ENCODE measurements at regions not wholly inside any gene's neighbourhood (a gene's known extent, or its start where the extent isn't known, plus 50 kb on each side); places are given as distances from the start of the nearest gene placed in this dataset.

DNA sequence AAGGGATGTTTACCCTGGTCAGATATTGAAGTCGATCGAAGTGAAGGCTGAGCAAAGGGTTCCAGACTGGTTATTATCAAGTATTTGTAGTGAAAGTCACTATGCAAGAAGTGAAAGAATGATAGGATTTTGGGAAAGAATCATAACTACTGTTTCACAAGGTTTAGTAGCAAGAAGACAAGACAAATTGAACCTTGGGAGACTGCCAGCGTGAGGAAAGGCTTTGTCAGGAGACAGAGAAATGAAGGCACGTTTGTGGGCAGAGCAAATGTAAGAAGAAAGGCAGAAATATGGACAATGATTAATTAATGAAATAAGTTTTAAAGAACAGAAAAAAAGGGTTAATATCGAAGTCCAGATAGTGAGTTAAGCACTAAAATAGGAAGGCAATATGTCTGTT lies 456.8 kb downstream of the TRIML1 start:
- CTCF ChIA-PET = no interaction called here
- Mint-ChIP-seq H3K27me3 (ENCODE audit: unreplicated experiment) (no peaks in the 10 kb centered on the region), H3K27ac (ENCODE audit: unreplicated experiment) (no peak overlapping the region), H3K4me1 (ENCODE audit: low read depth, unreplicated experiment) (no peaks in the 10 kb centered on the region), H3K9me3 (ENCODE audit: low read depth, unreplicated experiment) (peaks cover 9% of the 10 kb centered on the region), H3K4me3 (ENCODE audit: low read depth, unreplicated experiment) (no peak overlapping the region), H3K36me3 (ENCODE audit: insufficient read depth, unreplicated experiment) (no peaks in the 10 kb centered on the region)
- TF ChIP-seq, protein P1, sequence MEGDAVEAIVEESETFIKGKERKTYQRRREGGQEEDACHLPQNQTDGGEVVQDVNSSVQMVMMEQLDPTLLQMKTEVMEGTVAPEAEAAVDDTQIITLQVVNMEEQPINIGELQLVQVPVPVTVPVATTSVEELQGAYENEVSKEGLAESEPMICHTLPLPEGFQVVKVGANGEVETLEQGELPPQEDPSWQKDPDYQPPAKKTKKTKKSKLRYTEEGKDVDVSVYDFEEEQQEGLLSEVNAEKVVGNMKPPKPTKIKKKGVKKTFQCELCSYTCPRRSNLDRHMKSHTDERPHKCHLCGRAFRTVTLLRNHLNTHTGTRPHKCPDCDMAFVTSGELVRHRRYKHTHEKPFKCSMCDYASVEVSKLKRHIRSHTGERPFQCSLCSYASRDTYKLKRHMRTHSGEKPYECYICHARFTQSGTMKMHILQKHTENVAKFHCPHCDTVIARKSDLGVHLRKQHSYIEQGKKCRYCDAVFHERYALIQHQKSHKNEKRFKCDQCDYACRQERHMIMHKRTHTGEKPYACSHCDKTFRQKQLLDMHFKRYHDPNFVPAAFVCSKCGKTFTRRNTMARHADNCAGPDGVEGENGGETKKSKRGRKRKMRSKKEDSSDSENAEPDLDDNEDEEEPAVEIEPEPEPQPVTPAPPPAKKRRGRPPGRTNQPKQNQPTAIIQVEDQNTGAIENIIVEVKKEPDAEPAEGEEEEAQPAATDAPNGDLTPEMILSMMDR (IDR thresholded peaks at IDR 0.05; ENCODE audit: unreplicated experiment) = no peak
- no TSS peak for BruUV-seq (replicated peaks)
- intact Hi-C loops (cut with micrococcal nuclease; ENCODE audit: unreplicated experiment) = no loop called here
- DNase-seq = no peak

DNA sequence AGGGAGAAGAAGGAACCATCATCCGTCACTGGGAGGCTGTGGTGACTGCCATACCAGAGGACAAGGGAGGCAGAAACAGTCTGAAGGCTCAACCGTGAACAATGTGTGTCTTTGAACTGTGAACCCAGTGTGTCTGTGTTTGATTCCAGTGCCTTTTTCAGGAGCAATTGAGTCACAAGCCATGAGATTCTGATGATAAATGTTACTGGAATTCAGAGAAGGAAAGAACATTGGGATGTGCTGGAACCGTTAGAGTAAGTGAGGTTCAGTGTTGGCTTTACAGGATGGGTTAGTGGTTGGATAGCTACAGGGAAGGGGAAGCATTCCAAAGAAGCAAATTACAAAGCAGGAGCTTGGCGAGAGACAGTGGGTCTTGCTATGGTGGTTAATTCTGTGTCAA lies 464.4 kb downstream of the TRIML1 start:
- BruUV-seq (replicated peaks) = no TSS peak
- H3K4me3 Mint-ChIP-seq (ENCODE audit: low read depth, unreplicated experiment) = no peak overlapping the region
- TF ChIP-seq, protein P1 (IDR thresholded peaks at IDR 0.05; ENCODE audit: unreplicated experiment) = no peak
- H3K4me1 Mint-ChIP-seq (ENCODE audit: low read depth, unreplicated experiment) = no peaks in the 10 kb centered on the region
- no peak for DNase-seq
- no peaks in the 10 kb centered on the region for H3K36me3 Mint-ChIP-seq (ENCODE audit: insufficient read depth, unreplicated experiment)
- H3K27ac Mint-ChIP-seq (ENCODE audit: unreplicated experiment) = no peak overlapping the region
- H3K27me3 Mint-ChIP-seq (ENCODE audit: unreplicated experiment) = no peaks in the 10 kb centered on the region
- intact Hi-C loops (cut with micrococcal nuclease; ENCODE audit: unreplicated experiment) = no loop called here
- H3K9me3 Mint-ChIP-seq (ENCODE audit: low read depth, unreplicated experiment) = peaks cover 3% of the 10 kb centered on the region
- CTCF ChIA-PET = no interaction called here

DNA sequence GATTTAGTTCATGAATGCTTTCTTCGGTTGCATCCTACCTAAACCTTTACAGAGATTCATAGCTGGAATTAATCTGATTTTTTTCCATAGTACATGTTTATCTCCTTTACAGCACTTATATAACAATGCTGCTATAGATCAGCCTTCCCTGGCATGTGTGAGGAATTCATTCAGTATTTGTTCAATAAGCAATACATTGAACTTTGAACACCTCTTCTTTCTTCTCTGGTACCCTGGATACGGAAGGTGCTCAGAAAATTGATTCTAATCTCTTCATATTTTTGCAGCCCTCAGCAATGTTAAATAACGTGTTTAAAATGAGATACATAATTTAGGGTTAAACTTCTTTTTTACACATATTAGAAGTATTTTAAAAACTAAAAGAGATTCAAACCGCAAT lies 467.4 kb downstream of the TRIML1 start:
- Mint-ChIP-seq H3K27me3 (ENCODE audit: unreplicated experiment) (no peaks in the 10 kb centered on the region), H3K36me3 (ENCODE audit: insufficient read depth, unreplicated experiment) (no peaks in the 10 kb centered on the region), H3K4me1 (ENCODE audit: low read depth, unreplicated experiment) (no peaks in the 10 kb centered on the region), H3K9me3 (ENCODE audit: low read depth, unreplicated experiment) (peaks cover 3% of the 10 kb centered on the region), H3K27ac (ENCODE audit: unreplicated experiment) (no peak overlapping the region), H3K4me3 (ENCODE audit: low read depth, unreplicated experiment) (no peak overlapping the region)
- TF ChIP-seq, protein P1 (IDR thresholded peaks at IDR 0.05; ENCODE audit: unreplicated experiment) = no peak
- intact Hi-C loops (cut with micrococcal nuclease; ENCODE audit: unreplicated experiment) = no loop called here
- CTCF ChIA-PET = no interaction called here
- no TSS peak for BruUV-seq (replicated peaks)
- DNase-seq = no peak

DNA sequence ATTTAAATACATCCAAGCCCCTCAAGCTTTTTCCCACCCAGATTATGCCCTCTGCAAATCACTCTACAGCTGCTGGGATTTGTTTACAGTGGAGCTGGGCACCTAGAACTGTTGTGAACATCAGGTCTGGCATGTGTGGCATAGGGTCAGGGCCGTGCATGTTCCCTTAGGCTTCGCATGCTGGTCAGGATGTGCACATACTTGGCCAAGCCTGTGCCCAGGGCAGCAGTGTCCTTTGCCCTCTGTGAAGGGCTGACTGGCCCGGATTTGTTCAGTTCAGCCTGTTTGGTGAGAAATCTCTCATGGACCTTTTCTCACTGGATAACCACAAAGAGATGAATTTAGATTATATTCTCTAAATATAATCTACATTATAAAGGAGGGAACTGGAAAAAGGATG lies 471.9 kb downstream of the TRIML1 start:
- BruUV-seq (replicated peaks) = no TSS peak
- TF ChIP-seq, protein P1 (IDR thresholded peaks at IDR 0.05; ENCODE audit: unreplicated experiment) = no peak
- Mint-ChIP-seq H3K36me3 (ENCODE audit: insufficient read depth, unreplicated experiment) (no peaks in the 10 kb centered on the region), H3K27me3 (ENCODE audit: unreplicated experiment) (no peaks in the 10 kb centered on the region), H3K9me3 (ENCODE audit: low read depth, unreplicated experiment) (peaks cover 7% of the 10 kb centered on the region), H3K4me1 (ENCODE audit: low read depth, unreplicated experiment) (no peaks in the 10 kb centered on the region), H3K27ac (ENCODE audit: unreplicated experiment) (no peak overlapping the region), H3K4me3 (ENCODE audit: low read depth, unreplicated experiment) (no peak overlapping the region)
- intact Hi-C loops (cut with micrococcal nuclease; ENCODE audit: unreplicated experiment) = no loop called here
- CTCF ChIA-PET = no interaction called here
- DNase-seq = no peak

GRCh38 chr4:188612659-188613058 lies 473.4 kb downstream of the TRIML1 start:
- TF ChIP-seq, protein P1 (IDR thresholded peaks at IDR 0.05; ENCODE audit: unreplicated experiment) = no peak
- no peaks in the 10 kb centered on the region for H3K27me3 Mint-ChIP-seq (ENCODE audit: unreplicated experiment)
- H3K4me3 Mint-ChIP-seq (ENCODE audit: low read depth, unreplicated experiment) = no peak overlapping the region
- DNase-seq = no peak
- CTCF ChIA-PET = no interaction called here
- BruUV-seq (replicated peaks) = no TSS peak
- intact Hi-C loops (cut with micrococcal nuclease; ENCODE audit: unreplicated experiment) = no loop called here
- H3K9me3 Mint-ChIP-seq (ENCODE audit: low read depth, unreplicated experiment) = peaks cover 7% of the 10 kb centered on the region
- H3K36me3 Mint-ChIP-seq (ENCODE audit: insufficient read depth, unreplicated experiment) = no peaks in the 10 kb centered on the region
- H3K4me1 Mint-ChIP-seq (ENCODE audit: low read depth, unreplicated experiment) = no peaks in the 10 kb centered on the region
- H3K27ac Mint-ChIP-seq (ENCODE audit: unreplicated experiment) = no peak overlapping the region
